Mucosa of rectum (tissue), 2 donors: ENCODE measurements at regions not wholly inside any gene's neighbourhood (a gene's known extent, or its start where the extent isn't known, plus 50 kb on each side); places are given as distances from the start of the nearest gene placed in this dataset.

Source experiments
- H3K27ac ChIP-seq, 2 donors: one replicate each; pipeline ENCODE4 v1.7.0; 2013; ENCODE audit warnings: inconsistent platforms in 2 of 2, low read depth in 2 of 2, low read length in 2 of 2
- H3K27me3 ChIP-seq, 2 donors: one replicate each; pipeline ENCODE4 v1.7.0; 2013; ENCODE audit warnings: low read length in 2 of 2; ENCODE audit not compliant: control insufficient read depth in 2 of 2, insufficient read depth in 2 of 2
- H3K36me3 ChIP-seq, 2 donors: one replicate each; pipeline ENCODE4 v1.7.0; 2013; ENCODE audit warnings: low read length in 2 of 2; ENCODE audit not compliant: control insufficient read depth in 2 of 2, insufficient read depth in 2 of 2
- H3K4me1 ChIP-seq, 2 donors: one replicate each; pipeline ENCODE4 v1.7.0; 2013; ENCODE audit warnings: low read length in 2 of 2, mild to moderate bottlenecking in 1 of 2; ENCODE audit not compliant: control insufficient read depth in 2 of 2, insufficient read depth in 2 of 2
- H3K4me3 ChIP-seq, 2 donors: one replicate each; pipeline ENCODE4 v1.7.0; 2013; ENCODE audit warnings: low read length in 2 of 2
- H3K9ac ChIP-seq, 2 donors: one replicate each; pipeline ENCODE4 v1.7.0; 2013; ENCODE audit warnings: low read length in 2 of 2, low read depth in 1 of 2, mild to moderate bottlenecking in 1 of 2
- H3K9me3 ChIP-seq, 2 donors: one replicate each; pipeline ENCODE4 v1.7.0; 2013; ENCODE audit warnings: low read length in 2 of 2; ENCODE audit not compliant: control insufficient read depth in 2 of 2
- donor health status: healthy.
- donor health status: Normal muscosa, but diverticular disease.

DNA sequence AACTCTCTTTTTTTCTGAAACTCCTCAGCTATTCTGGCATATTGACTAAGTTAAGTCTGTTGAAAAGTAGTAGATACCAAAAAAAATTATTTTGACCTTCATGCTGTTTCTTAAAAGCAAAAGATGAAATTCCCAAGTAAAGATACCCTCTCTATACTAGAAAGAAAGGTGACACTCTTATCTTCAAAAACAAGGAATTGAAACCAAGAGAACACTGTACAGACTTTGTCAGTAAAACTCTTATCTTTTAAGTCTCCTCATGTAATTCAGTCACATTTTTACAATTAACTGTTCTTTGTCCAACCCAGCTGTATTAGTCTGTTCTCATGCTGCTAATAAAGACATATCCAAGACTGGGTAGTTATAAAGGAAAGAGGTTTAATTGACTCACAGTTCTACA lies 496.2 kb downstream of the LTN1 start:
- Histone ChIP-seq H3K9ac (no peak overlapping the region), H3K36me3 (no peaks in the 10 kb centered on the region), H3K27me3 (no peaks in the 10 kb centered on the region), H3K27ac (no peak overlapping the region), H3K4me3 (no peak overlapping the region), H3K4me1 (no peaks in the 10 kb centered on the region), H3K9me3 (no peaks in the 10 kb centered on the region)

DNA sequence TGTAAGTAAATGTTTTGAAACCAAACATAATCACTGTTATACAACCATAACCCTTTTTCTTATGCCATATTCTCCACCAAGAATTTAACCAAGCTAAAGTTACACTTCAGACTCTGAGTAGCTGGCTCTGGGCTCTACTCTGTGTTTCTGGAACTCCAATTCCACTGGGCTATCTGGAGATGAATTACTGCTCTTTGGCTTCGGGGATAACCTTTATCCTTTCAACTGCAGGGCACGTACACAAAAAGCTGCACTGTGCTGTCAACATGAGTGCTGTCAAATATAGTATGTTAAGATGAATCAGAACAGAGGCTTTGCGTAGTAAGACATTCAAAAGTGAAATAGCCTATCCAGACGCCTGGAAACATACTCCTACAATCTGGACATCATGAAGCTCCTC lies 500.6 kb downstream of the LTN1 start:
- Histone ChIP-seq H3K36me3 (no peaks in the 10 kb centered on the region), H3K27ac (no peak overlapping the region), H3K4me1 (no peaks in the 10 kb centered on the region)

DNA sequence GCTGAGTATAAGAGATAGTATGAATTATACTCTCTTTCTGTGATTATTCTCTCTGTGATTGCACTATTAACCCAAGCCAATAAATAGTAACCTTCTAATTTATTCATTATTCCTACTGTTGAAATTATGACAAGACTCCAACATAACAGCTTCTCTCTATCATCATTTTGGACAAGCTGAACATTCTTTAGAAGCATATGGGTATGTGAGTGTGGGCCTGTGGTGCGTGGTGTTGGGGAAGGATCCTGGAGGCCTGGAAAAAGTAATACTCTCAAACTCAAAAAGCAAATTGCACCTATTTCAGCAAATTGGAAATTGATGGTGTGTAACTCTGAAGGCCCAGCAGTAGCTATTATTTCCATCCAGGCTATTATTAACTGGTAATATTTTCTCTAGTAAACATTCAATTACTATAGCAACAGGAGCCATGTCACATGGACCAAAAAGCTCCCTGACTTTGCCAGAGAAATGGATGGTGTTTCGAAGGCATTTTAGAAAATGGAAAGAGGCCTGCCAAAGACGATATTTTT lies 502.8 kb downstream of the LTN1 start:
- Histone ChIP-seq H3K4me1 (no peaks in the 10 kb centered on the region), H3K36me3 (no peaks in the 10 kb centered on the region), H3K27me3 (no peaks in the 10 kb centered on the region), H3K27ac (no peak overlapping the region), H3K4me3 (no peak overlapping the region), H3K9me3 (no peaks in the 10 kb centered on the region), H3K9ac (no peak overlapping the region)

More for the DNA sequence above, 500.6 kb downstream of the LTN1 start:
- H3K27me3 ChIP-seq = no peaks in the 10 kb centered on the region
- no peak overlapping the region for H3K4me3 ChIP-seq
- no peaks in the 10 kb centered on the region for H3K9me3 ChIP-seq
- H3K9ac ChIP-seq = no peak overlapping the region

GRCh38 chr21:28489162-28489561 lies 503.5 kb downstream of the LTN1 start:
- Histone ChIP-seq H3K27ac (no peak overlapping the region), H3K9me3 (no peaks in the 10 kb centered on the region), H3K27me3 (no peaks in the 10 kb centered on the region), H3K9ac (no peak overlapping the region), H3K4me1 (no peaks in the 10 kb centered on the region), H3K36me3 (no peaks in the 10 kb centered on the region), H3K4me3 (no peak overlapping the region)

DNA sequence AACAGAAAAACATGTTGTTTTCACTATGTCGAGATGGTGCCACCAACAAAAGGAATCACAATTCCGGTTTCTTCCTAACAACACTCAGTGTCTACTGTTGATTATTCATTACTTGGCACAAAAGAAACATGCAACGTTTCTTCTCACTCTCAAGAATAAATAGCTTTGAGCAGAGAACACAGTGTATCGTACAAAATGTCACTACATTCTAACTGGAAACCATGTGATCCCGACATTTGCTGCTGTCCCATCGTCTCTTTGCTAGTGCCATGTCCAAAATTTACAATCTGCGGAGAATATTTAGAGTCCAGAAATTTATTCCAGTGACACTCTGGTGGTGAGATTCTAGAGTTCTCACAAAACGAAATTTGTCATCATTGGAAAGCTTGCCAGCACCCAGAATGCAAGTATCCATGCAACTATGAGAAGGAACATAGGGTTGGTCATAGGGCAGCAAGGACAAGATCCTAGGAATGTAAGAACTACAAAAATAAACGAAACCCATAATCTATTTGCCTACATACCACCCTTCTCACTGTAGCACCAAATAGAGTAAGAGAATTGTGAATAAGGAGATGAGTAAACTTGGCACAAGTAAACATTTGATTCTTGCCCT lies 505.1 kb downstream of the LTN1 start:
- H3K9me3 ChIP-seq = no peaks in the 10 kb centered on the region
- H3K9ac ChIP-seq = no peak overlapping the region
- no peak overlapping the region for H3K4me3 ChIP-seq
- no peaks in the 10 kb centered on the region for H3K27me3 ChIP-seq
- no peaks in the 10 kb centered on the region for H3K36me3 ChIP-seq
- H3K27ac ChIP-seq = no peak overlapping the region
- no peaks in the 10 kb centered on the region for H3K4me1 ChIP-seq

DNA sequence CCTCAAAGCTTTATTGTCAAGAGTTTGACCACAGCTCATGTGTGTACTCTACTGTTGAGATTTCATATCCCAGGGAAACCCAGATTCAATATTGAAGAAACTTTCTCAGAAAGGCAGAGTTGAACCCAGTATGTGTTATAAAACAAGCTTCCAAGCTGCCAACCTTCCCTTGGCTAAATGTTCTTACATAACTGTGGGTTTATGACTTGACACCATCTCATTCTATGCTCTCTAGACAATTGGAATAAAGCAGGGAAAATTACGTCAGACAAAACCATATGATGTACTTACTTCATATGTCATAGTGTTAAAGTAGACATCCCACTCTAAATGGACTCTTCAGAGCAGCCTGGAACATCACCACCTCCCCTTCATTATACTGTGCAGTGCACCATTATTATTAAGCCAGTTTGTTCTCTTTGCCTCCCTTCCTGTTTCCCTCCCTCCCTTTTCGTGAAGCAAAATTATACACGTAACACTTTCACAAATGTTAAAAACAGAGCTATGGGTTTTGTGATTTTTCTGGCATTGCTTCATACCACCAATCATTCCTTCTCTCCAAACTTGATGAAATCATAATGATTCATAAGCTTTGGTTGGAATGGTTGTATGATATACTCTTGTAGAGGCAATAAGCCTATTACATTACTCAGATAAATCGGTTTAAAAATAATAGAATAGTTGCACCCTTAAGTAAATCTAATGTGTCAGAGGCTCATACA lies 507.2 kb downstream of the LTN1 start:
- Histone ChIP-seq H3K27ac (no peak overlapping the region), H3K27me3 (no peaks in the 10 kb centered on the region), H3K9me3 (no peaks in the 10 kb centered on the region)

DNA sequence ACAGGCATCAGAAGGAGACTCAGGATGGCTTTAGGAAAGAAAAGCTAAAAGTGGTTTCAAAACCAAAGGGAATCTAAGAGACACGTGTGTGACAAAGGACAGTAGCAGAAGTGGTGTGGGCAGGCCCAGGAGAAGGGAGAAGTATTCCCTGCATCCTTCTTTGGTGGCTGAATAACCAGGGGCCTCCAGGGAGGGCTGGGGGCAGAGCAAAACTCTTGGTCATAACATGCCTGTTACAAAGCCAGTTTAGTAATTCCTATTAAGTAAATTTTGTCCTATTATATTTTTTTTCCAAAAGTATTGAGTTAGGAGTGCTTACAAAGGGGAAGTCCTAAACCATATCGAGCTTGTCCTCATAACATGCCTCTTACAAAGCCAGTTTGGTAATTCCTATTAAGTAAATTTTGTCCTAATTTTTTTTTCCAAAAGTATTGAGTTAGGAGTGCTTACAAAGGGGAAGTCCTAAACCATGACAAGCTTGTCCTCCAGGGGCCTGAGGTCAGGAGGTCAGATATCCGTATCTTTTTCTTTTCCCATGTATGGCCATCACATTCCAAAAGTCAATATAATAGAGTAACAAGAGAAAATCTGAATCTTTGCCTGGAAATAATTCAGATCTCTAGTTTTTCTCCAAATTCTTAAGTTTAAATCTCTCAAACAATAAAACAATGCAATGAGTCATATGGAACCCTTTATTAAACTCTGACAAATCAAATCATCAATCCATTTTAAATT lies 509.2 kb downstream of the LTN1 start:
- Histone ChIP-seq H3K36me3 (no peaks in the 10 kb centered on the region), H3K4me1 (no peaks in the 10 kb centered on the region), H3K9me3 (no peaks in the 10 kb centered on the region), H3K9ac (no peak overlapping the region), H3K4me3 (no peak overlapping the region), H3K27me3 (no peaks in the 10 kb centered on the region), H3K27ac (no peak overlapping the region)

More for the DNA sequence above, 507.2 kb downstream of the LTN1 start:
- Histone ChIP-seq H3K4me1 (no peaks in the 10 kb centered on the region), H3K4me3 (no peak overlapping the region), H3K9ac (no peak overlapping the region), H3K36me3 (no peaks in the 10 kb centered on the region)

DNA sequence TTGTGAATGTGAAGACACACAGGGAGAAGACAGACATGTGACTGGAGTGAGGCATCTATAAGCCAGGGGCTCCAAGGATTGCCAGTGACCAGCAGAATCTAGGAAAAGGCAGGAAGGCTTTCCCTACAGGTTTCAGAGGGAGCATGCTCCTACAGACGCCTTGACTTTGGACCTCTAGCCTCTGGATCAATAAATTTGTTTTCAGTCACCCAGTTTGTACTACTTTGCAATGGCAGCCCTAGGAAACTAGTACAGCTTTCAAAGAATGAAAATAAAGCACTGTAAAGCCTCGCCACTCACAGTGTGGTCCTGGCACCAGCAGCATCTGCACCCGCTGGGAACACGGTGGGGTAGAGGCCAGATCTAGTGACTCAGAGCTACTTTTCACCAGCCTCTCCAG lies 510.0 kb downstream of the LTN1 start:
- Histone ChIP-seq H3K36me3 (no peaks in the 10 kb centered on the region), H3K27me3 (no peaks in the 10 kb centered on the region), H3K4me3 (no peak overlapping the region), H3K27ac (no peak overlapping the region), H3K9ac (no peak overlapping the region), H3K9me3 (no peaks in the 10 kb centered on the region), H3K4me1 (no peaks in the 10 kb centered on the region)

DNA sequence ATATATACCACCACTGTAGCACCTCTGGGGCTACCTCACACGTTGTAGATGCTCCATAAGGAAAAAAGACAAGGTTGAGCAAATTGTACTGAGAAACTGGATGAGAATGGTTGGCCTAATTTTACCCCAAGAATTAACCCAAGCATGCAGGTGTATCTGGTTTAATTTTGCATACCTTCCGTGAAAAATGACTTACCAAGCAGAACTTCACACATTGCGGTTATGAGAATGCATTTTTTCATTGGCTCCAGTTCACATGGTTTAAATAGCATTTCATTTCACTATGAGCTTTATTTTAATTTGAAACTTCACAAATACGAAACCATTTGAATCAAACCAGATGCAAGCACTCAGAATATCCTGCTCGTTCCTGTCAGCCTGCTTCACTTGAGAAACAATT lies 512.2 kb downstream of the LTN1 start:
- no peak overlapping the region for H3K4me3 ChIP-seq
- no peak overlapping the region for H3K9ac ChIP-seq
- no peak overlapping the region for H3K27ac ChIP-seq
- no peaks in the 10 kb centered on the region for H3K9me3 ChIP-seq
- H3K4me1 ChIP-seq = no peaks in the 10 kb centered on the region
- H3K27me3 ChIP-seq = no peaks in the 10 kb centered on the region
- H3K36me3 ChIP-seq = no peaks in the 10 kb centered on the region

- no peak overlapping the region for H3K27ac ChIP-seq
These were observed 519.0 kb downstream of the LTN1 start for GRCh38 chr21:28473530-28474220.

More at GRCh38 chr21:28473530-28474220, 519.0 kb downstream of the LTN1 start:
- H3K4me3 ChIP-seq = no peak overlapping the region
- no peaks in the 10 kb centered on the region for H3K27me3 ChIP-seq
- no peaks in the 10 kb centered on the region for H3K9me3 ChIP-seq
- no peaks in the 10 kb centered on the region for H3K4me1 ChIP-seq
- H3K36me3 ChIP-seq = no peaks in the 10 kb centered on the region
- H3K9ac ChIP-seq = no peak overlapping the region
